Glomerular visceral epithelial cell (primary cell): ENCODE measurements at regions not wholly inside any gene's neighbourhood (a gene's known extent, or its start where the extent isn't known, plus 50 kb on each side); places are given as distances from the start of the nearest gene placed in this dataset.
"Not testable (repeated sequence)": the region's sequence is repeated elsewhere in the genome, so short reads cannot be mapped to it uniquely, and the experiment has no call there.

Source experiments
- DNase-seq: peaks from one replicate; pipeline ENCODE4 v3.0.0-alpha.2; 2016; ENCODE audit errors: extremely low spot score

- no peak for DNase-seq
These were observed 177.4 kb upstream of the IL15 start for GRCh38 chr4:141459020-141459419.

- no peak for DNase-seq
These were observed 174.0 kb upstream of the IL15 start for GRCh38 chr4:141462361-141462760.

GRCh38 chr4:141463678-141464077 lies 172.7 kb upstream of the IL15 start:
- DNase-seq = no peak

- peak; percentile 2 for DNase-seq
These were observed 172.0 kb upstream of the IL15 start for GRCh38 chr4:141464366-141464765.

- DNase-seq = no peak
These were observed 171.2 kb upstream of the IL15 start for GRCh38 chr4:141465171-141465570.

- no peak for DNase-seq
These were observed 169.2 kb upstream of the IL15 start for GRCh38 chr4:141467225-141467624.

- DNase-seq = no peak
These were observed 167.0 kb upstream of the IL15 start for GRCh38 chr4:141469392-141469791.

GRCh38 chr4:141473026-141473540 lies 163.3 kb upstream of the IL15 start:
- DNase-seq = no peak

- DNase-seq = no peak
These were observed 162.4 kb upstream of the IL15 start for GRCh38 chr4:141473952-141474351.

GRCh38 chr4:141480950-141481349 lies 155.4 kb upstream of the IL15 start:
- no peak for DNase-seq

- DNase-seq = not testable (repeated sequence)
These were observed 152.1 kb upstream of the IL15 start for GRCh38 chr4:141484298-141484697.

GRCh38 chr4:141486375-141486997 lies 149.9 kb upstream of the IL15 start:
- DNase-seq = peak; percentile 31

GRCh38 chr4:141497627-141498026 lies 138.8 kb upstream of the IL15 start:
- DNase-seq = no peak

- no peak for DNase-seq
These were observed 137.0 kb upstream of the IL15 start for GRCh38 chr4:141499261-141499853.

GRCh38 chr4:141501395-141501794 lies 135.0 kb upstream of the IL15 start:
- no peak for DNase-seq

GRCh38 chr4:141501931-141502330 lies 134.5 kb upstream of the IL15 start:
- no peak for DNase-seq

GRCh38 chr4:141502755-141503154 lies 133.6 kb upstream of the IL15 start:
- no peak for DNase-seq

- no peak for DNase-seq
These were observed 133.1 kb upstream of the IL15 start for GRCh38 chr4:141503260-141503659.

- no peak for DNase-seq
These were observed 125.3 kb upstream of the IL15 start for GRCh38 chr4:141511055-141511454.

- no peak for DNase-seq
These were observed 122.5 kb upstream of the IL15 start for GRCh38 chr4:141513866-141514265.

- DNase-seq = no peak
These were observed 118.2 kb upstream of the IL15 start for GRCh38 chr4:141518222-141518621.

GRCh38 chr4:141524116-141524515 lies 112.3 kb upstream of the IL15 start:
- DNase-seq = no peak

GRCh38 chr4:141524841-141525240 lies 111.5 kb upstream of the IL15 start:
- no peak for DNase-seq

GRCh38 chr4:141530627-141531026 lies 105.8 kb upstream of the IL15 start:
- no peak for DNase-seq
